Epithelial cell of esophagus (primary cell): ENCODE measurements at regions not wholly inside any gene's neighbourhood (a gene's known extent, or its start where the extent isn't known, plus 50 kb on each side); places are given as distances from the start of the nearest gene placed in this dataset.
A peak's percentile ranks its signal among the peaks of the same experiment; 100 is the strongest.

Experiments used
- DNase-seq: peaks from one replicate; pipeline ENCODE4 v3.0.0; 2010; ENCODE audit warnings: low read depth
- H3K4me3 ChIP-seq: 2 replicates; pipeline ENCODE4 v1.5.1; 2011; ENCODE audit warnings: mild to moderate bottlenecking, low read length, control low read depth
- TF ChIP-seq, protein P1 (sequence below): IDR thresholded peaks from 2 replicates; pipeline ENCODE4 v1.5.1; 2011; ENCODE audit warnings: low read depth, mild to moderate bottlenecking, low read length, control low read depth, inconsistent platforms; ENCODE audit not compliant: insufficient read depth; ENCODE audit errors: missing control alignments

DNA sequence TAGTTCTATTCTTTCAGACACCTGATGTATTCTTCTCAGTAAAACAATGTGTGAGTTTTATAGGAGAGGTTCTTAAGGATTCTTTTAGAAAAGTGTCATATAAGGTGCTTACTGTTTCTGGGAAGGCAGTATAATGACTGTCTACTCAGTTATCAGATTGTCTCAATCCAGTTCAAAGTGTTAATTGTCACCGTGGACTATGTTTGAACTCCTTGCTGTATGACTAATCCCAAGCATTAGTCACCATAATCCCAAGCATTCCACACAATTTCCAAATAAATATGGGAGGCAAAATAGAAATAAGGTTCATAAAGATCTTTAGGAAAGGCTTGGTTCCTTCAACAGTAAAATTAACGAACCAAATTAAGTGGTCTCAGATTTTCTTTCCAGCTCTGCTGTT, 342.1 kb upstream of the NR5A2 start:
- DNase-seq, result peak; percentile 72
- TF ChIP-seq, protein P1, sequence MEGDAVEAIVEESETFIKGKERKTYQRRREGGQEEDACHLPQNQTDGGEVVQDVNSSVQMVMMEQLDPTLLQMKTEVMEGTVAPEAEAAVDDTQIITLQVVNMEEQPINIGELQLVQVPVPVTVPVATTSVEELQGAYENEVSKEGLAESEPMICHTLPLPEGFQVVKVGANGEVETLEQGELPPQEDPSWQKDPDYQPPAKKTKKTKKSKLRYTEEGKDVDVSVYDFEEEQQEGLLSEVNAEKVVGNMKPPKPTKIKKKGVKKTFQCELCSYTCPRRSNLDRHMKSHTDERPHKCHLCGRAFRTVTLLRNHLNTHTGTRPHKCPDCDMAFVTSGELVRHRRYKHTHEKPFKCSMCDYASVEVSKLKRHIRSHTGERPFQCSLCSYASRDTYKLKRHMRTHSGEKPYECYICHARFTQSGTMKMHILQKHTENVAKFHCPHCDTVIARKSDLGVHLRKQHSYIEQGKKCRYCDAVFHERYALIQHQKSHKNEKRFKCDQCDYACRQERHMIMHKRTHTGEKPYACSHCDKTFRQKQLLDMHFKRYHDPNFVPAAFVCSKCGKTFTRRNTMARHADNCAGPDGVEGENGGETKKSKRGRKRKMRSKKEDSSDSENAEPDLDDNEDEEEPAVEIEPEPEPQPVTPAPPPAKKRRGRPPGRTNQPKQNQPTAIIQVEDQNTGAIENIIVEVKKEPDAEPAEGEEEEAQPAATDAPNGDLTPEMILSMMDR, result no peak
- no peak overlapping the region for H3K4me3 ChIP-seq

DNA sequence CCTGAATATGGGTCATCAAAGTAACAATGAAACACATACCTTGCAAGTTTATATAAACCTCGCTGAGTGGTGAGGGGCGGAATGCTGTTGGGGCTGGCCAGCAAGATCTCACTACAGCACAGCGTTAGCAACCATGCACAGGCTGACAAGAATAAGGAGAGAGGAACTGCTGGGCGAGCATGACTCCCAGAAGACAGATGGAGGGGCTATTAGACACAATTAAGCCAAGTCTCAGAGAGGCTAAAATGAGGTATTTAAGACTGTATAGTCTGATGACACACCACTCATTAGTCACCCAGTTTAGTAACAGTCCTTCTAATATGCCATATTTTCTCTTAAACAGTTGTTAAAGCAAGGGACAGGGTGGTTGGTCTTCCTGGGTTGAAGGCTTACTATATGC, 340.2 kb upstream of the NR5A2 start:
- peak; percentile 57 for DNase-seq
- TF ChIP-seq, protein P1, result no peak
- H3K4me3 ChIP-seq, result no peak overlapping the region

DNA sequence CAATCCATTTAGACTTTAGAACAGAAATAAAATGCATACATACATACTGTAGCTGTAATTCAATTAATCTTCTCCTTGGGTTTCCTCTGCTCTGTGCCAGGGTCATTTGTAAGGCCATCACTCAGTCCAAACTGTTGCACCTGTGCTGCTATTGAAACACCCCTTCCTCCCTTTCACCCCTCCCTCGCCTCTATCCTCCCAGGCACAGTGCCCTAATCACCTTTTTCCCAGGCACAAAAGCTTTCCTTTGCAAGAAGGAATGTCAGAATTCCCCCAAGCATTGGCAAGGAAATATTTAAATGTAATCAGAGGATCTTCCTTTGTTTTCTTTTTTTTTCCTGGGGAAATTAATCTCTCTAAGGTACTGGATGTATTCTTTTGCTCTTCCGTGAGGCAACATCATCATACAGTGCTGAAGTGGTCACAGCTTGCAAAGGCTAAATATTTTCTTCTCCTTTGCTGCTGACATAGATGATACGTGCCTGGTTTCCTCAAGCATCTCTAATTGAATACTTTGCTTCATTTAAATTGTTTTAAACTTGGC, 339.3 kb upstream of the NR5A2 start:
- TF ChIP-seq, protein P1, result no peak
- no peak for DNase-seq
- no peak overlapping the region for H3K4me3 ChIP-seq

DNA sequence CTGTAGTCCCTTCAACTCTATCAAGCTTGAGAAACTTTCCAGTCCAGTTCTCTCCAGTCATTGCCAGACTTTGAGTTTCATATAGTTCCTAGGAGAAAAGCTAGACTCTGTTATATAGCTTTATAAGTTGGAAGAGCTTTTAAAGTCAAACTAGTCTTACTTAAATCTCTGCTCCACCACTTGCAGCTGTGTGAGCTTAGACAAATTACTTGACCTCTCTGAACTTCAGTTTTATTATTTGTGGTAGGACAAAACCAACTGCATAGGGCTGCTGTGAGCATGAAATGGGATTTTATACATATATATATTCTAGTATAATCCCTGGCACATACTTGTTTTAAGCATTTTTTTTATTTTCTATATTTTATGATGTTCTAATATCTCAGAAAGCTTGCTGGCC, 338.7 kb upstream of the NR5A2 start:
- H3K4me3 ChIP-seq, result no peak overlapping the region
- TF ChIP-seq, protein P1, result no peak
- DNase-seq, result no peak

DNA sequence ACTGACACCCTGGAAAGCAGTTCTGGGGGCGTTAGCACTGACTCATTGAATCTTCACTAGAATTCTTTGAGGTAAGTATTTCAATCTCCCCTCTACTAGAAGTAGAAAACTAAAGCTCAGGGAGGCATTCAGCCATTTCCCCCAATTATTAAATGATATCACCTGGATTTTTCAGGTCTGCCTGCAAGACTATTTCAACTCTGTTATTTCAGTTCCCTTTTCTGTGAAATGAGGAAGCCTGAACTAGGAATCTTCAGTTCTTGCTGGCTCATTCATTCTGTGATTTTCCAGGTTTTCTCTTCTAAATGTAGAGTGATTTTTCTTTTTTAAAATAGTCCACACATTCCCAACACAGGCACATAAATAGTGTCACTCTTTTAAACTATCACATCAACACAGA, 337.0 kb upstream of the NR5A2 start:
- no peak for DNase-seq
- no peak overlapping the region for H3K4me3 ChIP-seq
- TF ChIP-seq, protein P1, result no peak

DNA sequence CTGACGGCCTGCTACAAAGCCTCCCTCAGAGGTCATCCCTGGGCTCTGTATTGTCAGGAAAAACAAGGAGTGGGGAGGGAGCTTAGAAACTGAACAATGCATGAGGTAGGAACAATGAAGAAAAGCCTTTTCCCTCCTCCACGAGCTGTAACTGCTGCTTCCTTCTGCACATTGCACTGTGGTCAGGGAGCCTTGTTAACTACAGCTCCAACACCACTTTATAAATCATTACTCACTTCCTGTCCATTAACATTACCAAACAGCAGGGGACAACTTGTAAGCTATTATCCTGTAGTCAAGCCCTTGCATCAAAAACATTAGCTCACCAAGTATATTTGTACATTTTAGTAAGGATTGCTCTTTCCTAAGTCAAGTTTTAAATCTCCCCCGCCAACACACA, 336.0 kb upstream of the NR5A2 start:
- TF ChIP-seq, protein P1, result no peak
- DNase-seq, result peak; percentile 81
- no peak overlapping the region for H3K4me3 ChIP-seq

DNA sequence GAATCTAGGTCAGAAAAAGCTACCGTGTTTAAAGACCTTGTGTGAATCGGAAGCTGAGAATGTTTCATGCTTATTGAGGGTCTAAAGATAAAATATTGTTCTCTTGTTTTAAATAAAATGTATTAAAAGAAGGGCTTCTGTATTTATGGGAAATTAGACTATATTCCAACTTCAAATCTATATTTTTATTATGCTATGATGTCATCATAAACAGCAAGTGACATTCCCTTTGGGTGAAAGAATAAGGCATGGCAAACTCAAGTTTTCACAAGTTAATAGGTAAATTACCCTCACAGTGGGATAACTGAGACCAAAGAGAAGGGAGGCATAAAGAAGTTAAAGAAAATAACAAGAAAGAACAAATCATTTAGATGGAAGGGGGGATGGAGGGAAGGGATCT, 333.8 kb upstream of the NR5A2 start:
- H3K4me3 ChIP-seq, result no peak overlapping the region
- DNase-seq, result no peak
- TF ChIP-seq, protein P1, result no peak
